ENCODE measurements at regions not wholly inside any gene's neighbourhood (a gene's known extent, or its start where the extent isn't known, plus 50 kb on each side); places are given as distances from the start of the nearest gene placed in this dataset.

GRCh38 chr9:107815782-107816560 is 326.4 kb upstream of the KLF4 start:
- Histone ChIP-seq H3K4me3 (ENCODE audit: severe bottlenecking) (no peak overlapping the region), H3K9me3 (ENCODE audit: severe bottlenecking) (no peaks in the 10 kb centered on the region), H3K27me3 (ENCODE audit: insufficient read depth, poor library complexity, severe bottlenecking) (no peaks in the 10 kb centered on the region), H3K27ac (ENCODE audit: poor library complexity, severe bottlenecking) (no peak overlapping the region), H3K36me3 (ENCODE audit: low read depth) (no peaks in the 10 kb centered on the region), H3K4me1 (ENCODE audit: insufficient read depth, poor library complexity, severe bottlenecking) (no peaks in the 10 kb centered on the region)
- TF ChIP-seq CTCF (IDR thresholded peaks at IDR 0.05; ENCODE audit: poor library complexity, severe bottlenecking) = no peak
- DNase-seq (ENCODE audit: low spot score) (no peak), ATAC-seq (ENCODE audit: low read depth) (no peak)

GRCh38 chr9:107813287-107813686 is 323.7 kb upstream of the KLF4 start:
- DNase-seq (ENCODE audit: low spot score) (no peak), ATAC-seq (ENCODE audit: low read depth) (no peak)
- no peaks in the 10 kb centered on the region for H3K9me3 ChIP-seq (ENCODE audit: severe bottlenecking)
- H3K4me1 ChIP-seq (ENCODE audit: insufficient read depth, poor library complexity, severe bottlenecking) = no peaks in the 10 kb centered on the region
- TF ChIP-seq CTCF (IDR thresholded peaks at IDR 0.05; ENCODE audit: poor library complexity, severe bottlenecking) = no peak
- H3K27me3 ChIP-seq (ENCODE audit: insufficient read depth, poor library complexity, severe bottlenecking) = no peaks in the 10 kb centered on the region
- no peak overlapping the region for H3K4me3 ChIP-seq (ENCODE audit: severe bottlenecking)
- H3K36me3 ChIP-seq (ENCODE audit: low read depth) = no peaks in the 10 kb centered on the region
- no peak overlapping the region for H3K27ac ChIP-seq (ENCODE audit: poor library complexity, severe bottlenecking)

GRCh38 chr9:107810461-107810961 is 320.9 kb upstream of the KLF4 start:
- DNase-seq (ENCODE audit: low spot score) (no peak), ATAC-seq (ENCODE audit: low read depth) (no peak)
- Histone ChIP-seq H3K27ac (ENCODE audit: poor library complexity, severe bottlenecking) (no peak overlapping the region), H3K4me3 (ENCODE audit: severe bottlenecking) (no peak overlapping the region), H3K9me3 (ENCODE audit: severe bottlenecking) (no peaks in the 10 kb centered on the region), H3K27me3 (ENCODE audit: insufficient read depth, poor library complexity, severe bottlenecking) (no peaks in the 10 kb centered on the region), H3K36me3 (ENCODE audit: low read depth) (no peaks in the 10 kb centered on the region), H3K4me1 (ENCODE audit: insufficient read depth, poor library complexity, severe bottlenecking) (no peaks in the 10 kb centered on the region)
- TF ChIP-seq CTCF (IDR thresholded peaks at IDR 0.05; ENCODE audit: poor library complexity, severe bottlenecking) = no peak

GRCh38 chr9:107809871-107810460 is 320.4 kb upstream of the KLF4 start:
- peak; percentile 68; the same call in 2 of the 3 replicates for ATAC-seq (ENCODE audit: low read depth)
- Histone ChIP-seq H3K36me3 (ENCODE audit: low read depth) (no peaks in the 10 kb centered on the region), H3K4me3 (ENCODE audit: severe bottlenecking) (no peak overlapping the region), H3K27me3 (ENCODE audit: insufficient read depth, poor library complexity, severe bottlenecking) (no peaks in the 10 kb centered on the region), H3K9me3 (ENCODE audit: severe bottlenecking) (no peaks in the 10 kb centered on the region), H3K27ac (ENCODE audit: poor library complexity, severe bottlenecking) (no peak overlapping the region), H3K4me1 (ENCODE audit: insufficient read depth, poor library complexity, severe bottlenecking) (no peaks in the 10 kb centered on the region)
- no peak for TF ChIP-seq CTCF (IDR thresholded peaks at IDR 0.05; ENCODE audit: poor library complexity, severe bottlenecking)
- DNase-seq (ENCODE audit: low spot score) = no peak

GRCh38 chr9:107807183-107807582 is 317.6 kb upstream of the KLF4 start:
- no peaks in the 10 kb centered on the region for H3K4me1 ChIP-seq (ENCODE audit: insufficient read depth, poor library complexity, severe bottlenecking)
- ATAC-seq (ENCODE audit: low read depth) (no peak), DNase-seq (ENCODE audit: low spot score) (no peak)
- H3K9me3 ChIP-seq (ENCODE audit: severe bottlenecking) = no peaks in the 10 kb centered on the region
- H3K27ac ChIP-seq (ENCODE audit: poor library complexity, severe bottlenecking) = no peak overlapping the region
- no peaks in the 10 kb centered on the region for H3K36me3 ChIP-seq (ENCODE audit: low read depth)
- H3K4me3 ChIP-seq (ENCODE audit: severe bottlenecking) = no peak overlapping the region
- no peak for TF ChIP-seq CTCF (IDR thresholded peaks at IDR 0.05; ENCODE audit: poor library complexity, severe bottlenecking)
- H3K27me3 ChIP-seq (ENCODE audit: insufficient read depth, poor library complexity, severe bottlenecking) = no peaks in the 10 kb centered on the region

Data from RWPE2 (cell line).